Activated CD4-positive, CD25-positive, alpha-beta regulatory T cell treated with anti-CD3 and anti-CD28 coated beads, Interleukin-2, amount 50 U/mL, for 24 hours (primary cell): ENCODE measurements at regions not wholly inside any gene's neighbourhood (a gene's known extent, or its start where the extent isn't known, plus 50 kb on each side); places are given as distances from the start of the nearest gene placed in this dataset.

Experiments used
- ATAC-seq, 2 donors: fragments of 150-1000 bp; cut with Tn5 transposase; one replicate each; pipeline ENCODE4 v1.10.0; 2021; ENCODE audit warnings: mild to moderate bottlenecking in 1 of 2, moderate library complexity in 1 of 2

GRCh38 chr22:27019827-27020226 is 362.4 kb downstream of the MIAT start:
- no peak for ATAC-seq

GRCh38 chr22:27022274-27022895 is 365.0 kb downstream of the MIAT start:
- no peak for ATAC-seq

GRCh38 chr22:27022896-27023361 is 365.5 kb downstream of the MIAT start:
- no peak for ATAC-seq

DNA sequence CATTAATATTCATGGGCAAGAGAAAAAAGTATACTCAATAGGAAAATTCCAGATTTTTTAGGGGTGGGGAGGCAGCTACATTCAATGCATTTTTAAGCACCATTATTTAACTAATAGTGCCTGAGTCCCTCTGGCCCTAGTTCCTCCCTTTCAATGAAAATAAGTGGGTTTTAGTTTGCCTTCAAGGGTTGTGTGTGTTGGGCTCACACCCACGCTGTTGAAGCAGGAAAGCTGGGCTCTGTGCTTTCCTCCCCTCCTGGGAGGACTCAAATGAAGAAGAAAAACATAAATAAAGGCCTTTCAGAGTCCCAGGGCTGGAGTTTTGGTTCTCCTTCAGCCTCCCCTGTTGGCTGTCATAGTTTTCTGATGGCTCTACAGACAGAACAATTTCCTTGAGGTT is 366.2 kb downstream of the MIAT start:
- no peak for ATAC-seq

GRCh38 chr22:27024982-27025381 is 367.6 kb downstream of the MIAT start:
- no peak for ATAC-seq

DNA sequence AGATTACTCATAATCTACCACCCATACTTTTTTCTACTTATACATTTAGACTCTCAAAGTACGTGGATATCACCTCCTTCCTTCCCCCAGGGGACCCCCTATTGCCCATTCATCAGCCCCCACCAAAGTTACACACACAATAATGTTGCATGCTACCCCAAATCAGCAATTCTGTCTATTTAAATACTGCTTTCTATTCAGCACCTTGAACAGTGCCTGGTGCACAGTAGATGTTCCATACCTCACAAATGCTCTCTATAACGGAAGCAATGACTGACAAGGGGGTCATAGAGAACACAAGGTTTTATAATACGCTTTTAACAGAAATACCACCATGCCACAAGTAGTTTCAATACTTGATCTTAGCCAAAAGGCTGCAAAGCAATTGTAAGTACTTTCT is 370.7 kb downstream of the MIAT start:
- no peak for ATAC-seq

GRCh38 chr22:27029584-27030130 is 372.3 kb downstream of the MIAT start:
- ATAC-seq = no peak

DNA sequence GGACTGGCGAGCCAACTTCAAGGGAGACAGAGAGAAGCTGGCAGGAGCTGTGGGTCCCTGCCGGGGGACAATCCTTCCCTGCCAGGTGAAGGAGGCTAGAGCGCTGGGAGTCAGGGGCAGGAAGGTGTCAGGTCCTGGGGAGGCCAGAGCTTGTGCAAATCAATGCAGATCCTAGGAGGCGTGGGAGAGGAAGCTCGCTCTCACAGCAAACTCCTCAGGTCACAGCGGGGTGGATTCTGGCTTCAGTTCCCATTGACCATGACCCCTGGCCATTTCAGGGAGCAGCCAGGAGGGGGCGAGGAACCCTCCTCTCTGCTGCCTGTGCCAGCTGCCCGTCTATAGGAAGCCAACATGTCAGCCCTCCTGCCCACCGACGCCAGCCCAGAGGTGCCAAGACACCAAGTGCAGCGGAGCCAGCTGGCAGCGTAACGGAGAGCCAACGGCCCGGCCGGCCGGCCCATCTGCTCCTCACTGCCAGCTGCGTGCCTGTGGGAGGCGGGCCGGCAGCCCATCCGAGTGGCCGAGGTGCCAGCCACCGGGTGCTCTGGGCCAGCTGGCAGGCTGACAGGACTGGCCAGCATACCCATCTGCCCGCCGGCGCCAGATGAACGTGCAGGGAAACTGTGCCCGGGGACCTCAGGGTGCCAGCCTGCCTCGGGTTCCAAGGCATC is 374.8 kb downstream of the MIAT start:
- no peak for ATAC-seq

DNA sequence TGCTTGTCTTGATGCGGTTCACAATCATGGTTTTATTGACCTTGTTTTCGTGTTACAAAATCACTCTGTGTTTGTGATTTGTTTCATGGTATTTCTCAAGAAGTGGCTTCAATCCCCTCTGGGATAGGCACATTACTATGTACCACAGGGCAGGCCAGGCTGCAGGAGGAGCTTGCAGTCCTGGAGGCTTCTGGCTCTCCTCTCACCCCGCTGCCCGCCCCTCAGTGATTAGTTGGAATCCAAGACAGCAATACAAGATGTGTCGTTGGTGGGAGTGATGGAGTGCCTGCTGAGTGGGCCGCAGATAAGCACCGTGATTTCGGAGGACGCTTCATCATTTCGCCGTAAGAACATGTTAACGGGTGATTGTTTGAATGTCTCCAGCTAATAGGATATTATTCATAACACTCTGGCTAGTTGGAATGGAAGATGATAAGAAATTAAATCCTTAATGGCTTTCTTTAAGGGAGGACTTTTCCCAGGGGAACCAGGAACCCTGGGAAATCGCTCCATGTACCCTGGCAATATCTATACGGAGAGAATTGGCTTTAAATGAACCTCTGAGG is 384.4 kb downstream of the MIAT start:
- no peak for ATAC-seq

DNA sequence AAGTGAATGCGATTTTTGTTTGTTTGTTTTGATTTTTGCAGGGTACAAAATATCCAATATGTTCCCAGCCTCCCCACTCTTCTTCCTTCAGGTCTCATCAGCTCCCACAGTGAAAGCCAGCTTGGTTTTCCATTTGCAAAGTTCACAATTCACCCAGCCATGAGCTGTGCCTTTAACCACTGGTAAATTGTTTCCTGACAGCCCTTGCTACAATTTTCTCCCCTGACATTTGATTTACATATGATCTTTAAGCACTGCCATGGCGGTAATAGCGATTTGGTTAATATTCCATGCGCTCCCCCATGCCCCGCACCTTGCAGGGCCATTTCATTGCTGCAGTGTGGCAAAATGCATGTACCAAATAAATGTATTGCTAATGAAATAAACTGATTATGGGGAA is 385.9 kb downstream of the MIAT start:
- ATAC-seq = no peak

GRCh38 chr22:27045103-27045947 is 387.9 kb downstream of the MIAT start:
- ATAC-seq = no peak

DNA sequence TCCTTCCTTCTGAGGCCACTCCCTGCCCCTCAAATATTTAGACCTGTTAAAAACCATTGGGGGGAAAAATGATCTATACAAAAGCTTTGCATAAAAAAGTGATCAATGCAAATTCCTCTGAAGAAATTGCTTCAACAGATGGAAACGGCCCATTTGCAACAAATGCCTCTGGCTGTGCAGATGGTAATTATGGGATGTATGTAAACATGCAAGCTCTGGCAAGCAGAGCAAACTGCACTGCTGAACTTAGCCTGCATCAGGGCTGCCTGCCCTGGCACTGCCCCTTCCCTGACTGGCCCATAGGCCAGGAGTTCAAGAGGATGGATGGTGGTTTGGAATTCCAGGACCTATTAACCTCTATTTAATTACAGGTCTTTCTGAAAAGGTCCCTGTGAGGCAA is 388.7 kb downstream of the MIAT start:
- ATAC-seq = no peak

DNA sequence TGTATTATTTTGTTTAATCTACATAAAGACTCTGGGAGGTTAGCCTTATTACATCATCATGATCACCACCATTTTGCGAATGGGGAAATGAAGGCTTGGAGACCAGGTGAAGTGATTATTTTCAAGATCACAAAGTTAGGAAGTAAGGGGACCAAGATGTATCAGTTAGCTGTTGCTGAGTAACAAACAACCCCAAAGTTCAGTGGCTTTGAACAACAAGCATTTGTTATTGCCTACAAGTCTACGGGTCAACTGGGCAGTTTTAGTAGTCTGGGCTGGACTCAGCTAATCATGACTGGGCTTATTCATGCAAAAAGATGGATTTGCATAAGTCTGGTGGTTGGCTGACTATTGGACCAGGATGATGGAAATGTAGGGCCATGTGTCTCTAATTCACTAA is 389.2 kb downstream of the MIAT start:
- no peak for ATAC-seq

DNA sequence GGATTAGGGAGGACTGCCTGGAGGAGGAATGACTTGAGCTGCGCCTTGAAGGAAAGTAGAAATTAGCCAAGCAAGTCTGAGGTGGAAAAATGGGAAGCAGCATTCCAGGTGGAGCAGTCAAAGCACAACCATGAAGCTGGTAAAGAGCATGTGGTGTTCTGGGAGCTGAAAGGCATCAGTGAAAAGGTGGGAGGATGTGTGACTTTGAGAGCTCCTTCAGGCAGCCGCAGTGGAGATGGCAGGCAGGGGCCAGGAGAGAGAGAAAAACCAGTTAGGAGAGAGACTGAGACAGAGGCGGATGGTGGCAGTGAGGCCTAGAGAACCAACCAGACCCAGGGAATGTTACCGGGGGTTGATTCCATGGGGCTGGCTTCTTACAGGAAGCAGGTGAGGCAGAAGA is 393.4 kb downstream of the MIAT start:
- no peak for ATAC-seq

DNA sequence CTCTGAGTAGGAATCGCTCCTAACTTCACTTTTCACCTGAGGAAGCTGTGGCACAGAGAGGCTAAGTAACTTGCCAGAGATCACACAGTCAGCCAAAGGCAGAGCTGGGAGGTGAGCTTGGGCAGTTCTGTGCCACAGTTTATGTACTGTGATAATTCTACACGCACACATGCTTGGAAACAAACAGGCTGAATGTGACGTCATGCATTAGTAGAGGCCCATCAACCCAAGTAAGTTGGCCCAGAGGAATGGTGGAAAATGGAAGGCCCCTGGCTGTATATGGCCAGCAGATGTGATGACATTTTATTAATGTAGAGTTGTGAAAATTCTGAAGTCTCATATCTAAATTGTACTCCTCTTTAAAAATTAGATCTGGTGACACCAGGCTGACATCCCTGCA is 394.0 kb downstream of the MIAT start:
- no peak for ATAC-seq

GRCh38 chr22:27057717-27058116 is 400.3 kb downstream of the MIAT start:
- no peak for ATAC-seq

DNA sequence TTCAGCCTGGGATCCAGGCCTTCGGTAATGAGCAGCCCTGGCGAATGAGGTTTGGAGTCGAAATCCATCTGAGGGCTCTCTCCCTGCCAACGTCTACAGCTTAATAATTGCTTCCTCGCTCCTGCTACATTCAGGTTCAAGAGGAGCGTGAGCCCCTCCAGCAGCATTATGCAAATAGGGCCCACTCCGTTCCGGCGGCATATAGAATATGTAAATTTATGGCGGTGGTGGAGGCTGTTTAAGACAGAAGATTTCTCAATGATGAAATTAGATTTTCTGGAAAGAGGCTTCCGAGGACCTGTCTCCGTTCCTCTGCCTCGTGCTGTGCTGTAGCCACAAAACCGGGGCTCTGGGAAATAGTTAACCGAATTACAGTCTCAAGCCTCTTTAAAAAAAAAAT is 402.8 kb downstream of the MIAT start:
- ATAC-seq = no peak

GRCh38 chr22:27062910-27063309 is 405.5 kb downstream of the MIAT start:
- ATAC-seq = no peak

GRCh38 chr22:27063406-27063805 is 406.0 kb downstream of the MIAT start:
- no peak for ATAC-seq

DNA sequence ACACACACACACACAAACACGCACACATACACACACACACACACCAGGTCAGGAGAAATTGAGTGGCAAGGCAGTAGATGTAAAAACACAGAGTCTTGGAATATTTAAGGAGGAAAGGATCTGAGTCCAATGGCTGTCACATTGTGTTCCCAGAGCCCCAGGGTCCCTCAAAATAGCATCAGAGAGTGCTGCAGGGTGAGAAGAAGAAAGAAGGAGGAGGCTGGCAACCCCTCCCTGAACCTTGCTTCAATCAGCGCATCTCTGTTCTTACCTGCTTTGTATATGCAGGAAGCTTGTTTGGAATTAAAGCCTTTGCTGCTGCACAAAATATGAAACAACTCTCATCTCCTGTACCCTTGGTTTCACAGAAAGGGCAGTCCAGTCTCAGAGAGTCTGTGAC is 406.5 kb downstream of the MIAT start:
- ATAC-seq = no peak

DNA sequence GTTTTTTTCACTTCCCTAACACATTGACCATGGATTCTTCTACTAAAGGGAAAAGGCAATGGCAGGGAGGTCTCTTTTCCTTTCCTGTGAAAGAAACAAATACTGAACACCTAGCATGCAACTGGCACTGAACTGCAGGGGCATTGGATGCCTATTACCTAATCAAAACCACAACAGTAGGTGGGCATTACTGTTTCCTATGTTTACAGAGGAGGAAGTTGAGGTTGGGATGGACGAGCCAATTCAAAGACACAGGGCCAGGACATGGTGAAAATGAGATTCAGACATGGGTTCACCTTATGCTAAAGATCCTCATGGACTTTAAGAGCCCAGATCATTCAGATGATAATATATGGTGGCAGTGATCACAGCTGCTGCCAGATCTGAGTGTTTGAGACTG is 407.0 kb downstream of the MIAT start:
- no peak for ATAC-seq

GRCh38 chr22:27065279-27065678 is 407.9 kb downstream of the MIAT start:
- no peak for ATAC-seq

- no peak for ATAC-seq
Measured at GRCh38 chr22:27066856-27067255, 409.5 kb downstream of the MIAT start.
